WTC11 (cell line): ENCODE measurements at regions not wholly inside any gene's neighbourhood (a gene's known extent, or its start where the extent isn't known, plus 50 kb on each side); places are given as distances from the start of the nearest gene placed in this dataset.

Source experiments
- ELF4 ChIP-seq: sonication (generic); formaldehyde crosslinking; IDR thresholded peaks from 2 replicates; pipeline ENCODE4 v1.8.1; 2022; ENCODE audit warnings: low read depth, mild to moderate bottlenecking, moderate library complexity, missing genetic modification reagents
- ZNF121 ChIP-seq: sonication (generic); formaldehyde crosslinking; IDR thresholded peaks from 2 replicates; pipeline ENCODE4 v1.8.0; 2023; ENCODE audit warnings: missing genetic modification reagents

- TF ChIP-seq ELF4 (CRISPR knock-in tag), result no peak
- TF ChIP-seq ZNF121 (CRISPR knock-in tag), result no peak
Measured at GRCh38 chr1:10961300-10961833, 51.1 kb upstream of the TARDBP start.
